ENCODE measurements at regions not wholly inside any gene's neighbourhood (a gene's known extent, or its start where the extent isn't known, plus 50 kb on each side); places are given as distances from the start of the nearest gene placed in this dataset.
"Not testable (repeated sequence)": the region's sequence is repeated elsewhere in the genome, so short reads cannot be mapped to it uniquely, and the experiment has no call there.

- DNase-seq = no peak
These were observed 170.9 kb upstream of the THBS1 start for GRCh38 chr15:39409876-39410530.

- no peak for DNase-seq
These were observed 169.5 kb upstream of the THBS1 start for GRCh38 chr15:39411102-39411989.

- no peak for DNase-seq
These were observed 167.3 kb upstream of the THBS1 start for GRCh38 chr15:39413558-39413957.

GRCh38 chr15:39414201-39414600 is 166.7 kb upstream of the THBS1 start:
- no peak for DNase-seq

GRCh38 chr15:39415634-39416033 is 165.2 kb upstream of the THBS1 start:
- no peak for DNase-seq

- no peak for DNase-seq
These were observed 164.6 kb upstream of the THBS1 start for GRCh38 chr15:39416258-39416657.

- no peak for DNase-seq
These were observed 163.3 kb upstream of the THBS1 start for GRCh38 chr15:39417366-39418134.

- no peak for DNase-seq
These were observed 161.2 kb upstream of the THBS1 start for GRCh38 chr15:39419651-39420050.

GRCh38 chr15:39420123-39420852 is 160.6 kb upstream of the THBS1 start:
- not testable (repeated sequence) for DNase-seq

- DNase-seq = not testable (repeated sequence)
These were observed 160.1 kb upstream of the THBS1 start for GRCh38 chr15:39420853-39421192.

GRCh38 chr15:39426552-39427532 is 154.0 kb upstream of the THBS1 start:
- no peak for DNase-seq

- DNase-seq = no peak
These were observed 153.2 kb upstream of the THBS1 start for GRCh38 chr15:39427705-39428104.

GRCh38 chr15:39429898-39430357 is 151.0 kb upstream of the THBS1 start:
- DNase-seq = no peak

- DNase-seq = no peak
These were observed 150.5 kb upstream of the THBS1 start for GRCh38 chr15:39430389-39430788.

GRCh38 chr15:39431376-39431775 is 149.5 kb upstream of the THBS1 start:
- no peak for DNase-seq

- DNase-seq = no peak
These were observed 148.9 kb upstream of the THBS1 start for GRCh38 chr15:39432026-39432425.

GRCh38 chr15:39432912-39433348 is 147.9 kb upstream of the THBS1 start:
- no peak for DNase-seq

GRCh38 chr15:39433376-39433775 is 147.5 kb upstream of the THBS1 start:
- no peak for DNase-seq

GRCh38 chr15:39434163-39434562 is 146.7 kb upstream of the THBS1 start:
- no peak for DNase-seq

GRCh38 chr15:39434751-39435238 is 146.1 kb upstream of the THBS1 start:
- no peak for DNase-seq

GRCh38 chr15:39435244-39435643 is 145.6 kb upstream of the THBS1 start:
- no peak for DNase-seq
